Adrenal gland (tissue), 9 donors: ENCODE measurements at regions not wholly inside any gene's neighbourhood (a gene's known extent, or its start where the extent isn't known, plus 50 kb on each side); places are given as distances from the start of the nearest gene placed in this dataset.

ENCODE experiments used
- DNase-seq, 7 donors: peaks; one replicate each; pipeline ENCODE4 v3.0.0-alpha.2; 2019 to 2020
- H3K27ac ChIP-seq, 5 donors: fragments of 200-600 bp; sonication (generic) in 4 of 5; 1 replicate in 3 of 5; 2 replicates in 2 of 5; pipeline versions ENCODE4 v1.5.1 to v1.8.0; 2016 to 2020; ENCODE audit warnings: mild to moderate bottlenecking in 1 of 5
- H3K27me3 ChIP-seq: fragments of 200-600 bp; 2 replicates; pipeline ENCODE4 v1.8.0; 2021
- H3K36me3 ChIP-seq, 2 donors: fragments of 200-600 bp; replicated peaks in 1 of 2; 1 replicate in 1 of 2; 2 replicates in 1 of 2; pipeline versions ENCODE4 v1.5.1 to v1.8.0; 2018 to 2022
- H3K4me1 ChIP-seq, 2 donors: fragments of 200-600 bp; replicated peaks in 1 of 2; 1 replicate in 1 of 2; 2 replicates in 1 of 2; pipeline versions ENCODE4 v1.5.1 to v1.8.0; 2018 to 2021
- H3K4me3 ChIP-seq, 4 donors: fragments of 200-600 bp; sonication (generic) in 3 of 4; one replicate each; pipeline ENCODE4 v1.5.1; 2016 to 2018
- H3K9me3 ChIP-seq, 3 donors: fragments of 200-600 bp; sonication (generic) in 1 of 3; replicated peaks in 1 of 3; 1 replicate in 2 of 3; 2 replicates in 1 of 3; pipeline versions ENCODE4 v1.5.1 to v1.8.0; 2016 to 2021
- POLR2A ChIP-seq, 2 donors: fragments of 450-650 bp; IDR thresholded peaks; one replicate each; pipeline ENCODE4 v1.6.1; 2017; ENCODE audit warnings: antibody characterized with exemption in 2 of 2, mild to moderate bottlenecking in 2 of 2, moderate library complexity in 1 of 2
- WGBS, 4 donors: extraction: QIAGEN DNeasy Blood & Tissue Kit in 2 of 4; methylation state at CpG; one replicate each; pipeline versions ENCODE4 v1.1.5 to v1.1.7; 2013 to 2017; 5-methylcytosine and 5-hydroxymethylcytosine counted together
- intact Hi-C, 2 donors: fragments of 100-400 bp; cut with DNase I; formaldehyde crosslinking; loops; one replicate each; pipeline versions ENCODE4 v1.14.1 to v1.15.0; 2022 to 2023
- TF ChIP-seq, protein P1 (sequence below), 6 experiments: fragments of 450-650 bp in 4 of 6; fragments of 200-600 bp in 2 of 6; sonication (generic) in 1 of 6; IDR thresholded peaks; 1 replicate in 5 of 6; 2 replicates in 1 of 6; pipeline versions ENCODE4 v1.5.1 to v1.8.0; 2016 to 2021; ENCODE audit warnings: antibody characterized with exemption in 6 of 6, mild to moderate bottlenecking in 2 of 6, moderate library complexity in 1 of 6
- donor health status: healthy with polysubstance abuse.
- donor health status: Bipolar disorder and iron deficiency.
- donor health status: DM: yes; HTN: yes; CAD: no.
- donor health status: DM: no; HTN: no; CAD: no.
- donor health status: DM: no; HTN: no; CAD: no.

DNA sequence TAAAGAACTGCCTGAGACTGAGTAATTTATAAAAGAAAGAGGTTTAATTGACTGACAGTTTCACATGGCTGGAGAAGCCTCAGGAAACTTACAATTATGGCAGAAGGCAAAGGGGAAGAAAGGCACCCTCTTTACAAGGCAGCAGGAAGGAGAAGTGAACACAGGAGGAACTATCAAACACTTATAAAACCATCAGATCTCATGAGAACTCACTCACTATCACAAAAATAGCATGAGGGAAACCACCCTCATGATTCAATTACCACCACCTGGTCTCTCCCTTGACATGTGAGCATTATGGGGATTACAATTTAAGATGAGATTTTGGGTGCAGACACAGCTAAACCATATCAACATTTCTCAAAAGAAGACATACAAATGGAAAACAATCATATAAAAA is 266.3 kb downstream of the EPM2A start:
- Histone ChIP-seq H3K4me1 (no peaks in the 10 kb centered on the region), H3K27me3 (no peaks in the 10 kb centered on the region), H3K4me3 (no peak overlapping the region), H3K9me3 (peaks cover 0 to 3% (median 0%) of the 10 kb centered on the region in 3 donors), H3K36me3 (no peaks in the 10 kb centered on the region), H3K27ac (no peak overlapping the region)
- DNase-seq, result no peak
- intact Hi-C loops, result no loop called here
- no peak for TF ChIP-seq POLR2A (IDR thresholded peaks at IDR 0.05)
- TF ChIP-seq, protein P1, sequence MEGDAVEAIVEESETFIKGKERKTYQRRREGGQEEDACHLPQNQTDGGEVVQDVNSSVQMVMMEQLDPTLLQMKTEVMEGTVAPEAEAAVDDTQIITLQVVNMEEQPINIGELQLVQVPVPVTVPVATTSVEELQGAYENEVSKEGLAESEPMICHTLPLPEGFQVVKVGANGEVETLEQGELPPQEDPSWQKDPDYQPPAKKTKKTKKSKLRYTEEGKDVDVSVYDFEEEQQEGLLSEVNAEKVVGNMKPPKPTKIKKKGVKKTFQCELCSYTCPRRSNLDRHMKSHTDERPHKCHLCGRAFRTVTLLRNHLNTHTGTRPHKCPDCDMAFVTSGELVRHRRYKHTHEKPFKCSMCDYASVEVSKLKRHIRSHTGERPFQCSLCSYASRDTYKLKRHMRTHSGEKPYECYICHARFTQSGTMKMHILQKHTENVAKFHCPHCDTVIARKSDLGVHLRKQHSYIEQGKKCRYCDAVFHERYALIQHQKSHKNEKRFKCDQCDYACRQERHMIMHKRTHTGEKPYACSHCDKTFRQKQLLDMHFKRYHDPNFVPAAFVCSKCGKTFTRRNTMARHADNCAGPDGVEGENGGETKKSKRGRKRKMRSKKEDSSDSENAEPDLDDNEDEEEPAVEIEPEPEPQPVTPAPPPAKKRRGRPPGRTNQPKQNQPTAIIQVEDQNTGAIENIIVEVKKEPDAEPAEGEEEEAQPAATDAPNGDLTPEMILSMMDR (IDR thresholded peaks at IDR 0.05), result no peak

DNA sequence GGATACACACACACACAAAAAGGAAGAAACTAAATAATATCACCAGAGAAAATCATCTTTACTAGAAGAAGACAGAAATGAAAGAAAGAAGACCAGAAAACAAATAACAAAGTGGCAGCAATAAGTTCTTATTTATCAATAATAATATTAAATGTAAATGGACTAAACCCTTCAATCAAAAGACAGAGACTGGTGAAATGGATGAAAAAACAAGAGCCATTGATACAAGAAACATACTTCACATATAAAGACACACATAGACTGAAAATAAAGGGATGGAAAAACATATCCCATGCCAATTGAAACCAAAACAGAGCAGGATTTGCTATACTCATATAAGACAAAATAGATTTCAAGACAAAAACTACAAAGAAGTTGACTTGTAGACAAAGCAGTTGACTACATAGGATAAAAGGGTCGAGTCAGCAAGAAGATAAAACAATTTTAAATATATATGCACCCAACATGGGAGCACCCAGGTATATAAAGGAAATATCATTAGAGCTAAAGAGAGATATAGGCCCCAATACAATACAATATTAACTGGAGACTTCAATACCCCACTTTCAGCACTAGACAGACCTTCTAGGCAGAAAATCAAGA is 259.4 kb downstream of the EPM2A start:
- no peaks in the 10 kb centered on the region for H3K4me1 ChIP-seq
- no peak for TF ChIP-seq POLR2A (IDR thresholded peaks at IDR 0.05)
- TF ChIP-seq, protein P1 (IDR thresholded peaks at IDR 0.05), result no peak
- 46 to 70% (median 55%) methylated on average over 1 of the region's 1 CpG for WGBS, 4 donors
- peaks cover 0 to 5% (median 0%) of the 10 kb centered on the region in 3 donors for H3K9me3 ChIP-seq
- H3K36me3 ChIP-seq, result no peaks in the 10 kb centered on the region
- no peak overlapping the region for H3K27ac ChIP-seq
- intact Hi-C loops, result no loop called here
- no peak overlapping the region for H3K4me3 ChIP-seq
- DNase-seq, result no peak
- no peaks in the 10 kb centered on the region for H3K27me3 ChIP-seq

DNA sequence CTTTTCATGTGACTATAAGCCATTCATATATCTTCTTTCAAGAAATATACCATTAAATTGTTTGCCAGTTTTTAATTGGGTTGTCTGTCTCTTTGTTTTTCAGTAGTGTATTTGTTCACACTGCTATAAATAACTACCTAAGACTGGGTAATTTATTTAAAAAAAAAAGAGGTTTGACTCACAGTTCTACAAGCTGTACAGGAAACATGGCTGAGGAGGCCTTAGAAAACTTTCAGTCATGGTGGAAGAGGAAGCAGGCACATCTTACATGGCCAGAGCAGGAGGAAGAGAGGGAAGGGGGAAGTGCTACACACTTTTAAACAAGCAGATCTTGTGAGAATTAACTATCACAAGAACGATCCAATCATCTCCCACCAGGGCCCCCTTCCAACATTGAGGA is 255.3 kb downstream of the EPM2A start:
- DNase-seq, result no peak
- Histone ChIP-seq H3K36me3 (no peaks in the 10 kb centered on the region), H3K27me3 (no peaks in the 10 kb centered on the region), H3K4me1 (no peaks in the 10 kb centered on the region), H3K9me3 (peaks cover 0 to 5% (median 0%) of the 10 kb centered on the region in 3 donors), H3K27ac (no peak overlapping the region), H3K4me3 (no peak overlapping the region)
- intact Hi-C loops, result no loop called here
- 77 to 94% (median 86%) methylated on average over 1 of the region's 1 CpG for WGBS, 4 donors
- TF ChIP-seq, protein P1 (IDR thresholded peaks at IDR 0.05), result no peak
- TF ChIP-seq POLR2A (IDR thresholded peaks at IDR 0.05), result no peak

DNA sequence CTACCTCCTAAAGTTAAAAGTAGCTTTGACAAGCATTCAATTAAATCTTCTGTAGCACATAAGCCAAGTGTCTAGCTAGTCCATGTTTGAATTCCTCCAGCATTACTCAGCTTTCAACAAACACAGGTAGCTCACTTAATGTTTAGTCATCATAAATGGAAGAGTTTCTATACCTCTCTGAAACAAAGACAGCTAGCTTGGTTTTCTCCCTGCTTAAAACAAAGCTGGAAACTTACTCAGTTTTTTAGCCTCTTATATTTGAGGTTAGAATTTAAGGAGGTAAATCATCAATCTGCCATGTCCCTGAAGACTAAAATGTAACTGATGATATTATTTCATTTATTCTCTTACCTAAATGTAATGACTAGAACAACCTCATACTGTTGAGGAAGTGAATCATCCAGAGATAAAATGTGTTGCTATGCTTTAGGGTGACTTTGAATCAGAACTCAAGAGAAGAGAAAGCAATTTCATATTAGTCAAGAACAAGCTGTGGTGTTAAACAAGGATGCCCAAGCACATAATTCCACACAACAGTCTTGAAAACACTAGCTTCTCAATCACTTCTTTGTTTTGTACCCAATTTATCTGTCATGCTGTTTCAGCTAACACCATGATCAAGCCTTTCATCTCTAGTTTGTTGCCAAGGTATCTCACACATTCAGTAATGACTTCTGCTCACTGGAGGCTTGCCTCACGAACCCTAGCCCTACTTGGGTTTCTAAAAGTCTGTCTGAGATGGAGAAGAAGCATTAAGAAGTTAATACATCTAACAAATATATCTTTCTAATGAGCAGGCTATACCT is 251.9 kb downstream of the EPM2A start:
- WGBS, 4 donors, result 39 to 47% (median 43%) methylated on average over 1 of the region's 1 CpG
- DNase-seq, result no peak
- Histone ChIP-seq H3K36me3 (no peaks in the 10 kb centered on the region), H3K27ac (no peak overlapping the region), H3K9me3 (no peaks in the 10 kb centered on the region), H3K4me3 (no peak overlapping the region), H3K4me1 (no peaks in the 10 kb centered on the region), H3K27me3 (no peaks in the 10 kb centered on the region)
- intact Hi-C loops, result no loop called here
- no peak for TF ChIP-seq POLR2A (IDR thresholded peaks at IDR 0.05)
- TF ChIP-seq, protein P1 (IDR thresholded peaks at IDR 0.05), result no peak
